NB4 (cell line): ENCODE measurements at regions not wholly inside any gene's neighbourhood (a gene's known extent, or its start where the extent isn't known, plus 50 kb on each side); places are given as distances from the start of the nearest gene placed in this dataset.

ENCODE experiments used
- DNase-seq: peaks from one replicate; pipeline ENCODE4 v3.0.0; 2010; ENCODE audit warnings: low read depth
- H3K4me3 ChIP-seq: one replicate; pipeline ENCODE4 v1.5.1; 2011; ENCODE audit warnings: mild to moderate bottlenecking, low read depth, low read length, moderate library complexity
- MAX ChIP-seq: IDR thresholded peaks from 2 replicates; pipeline ENCODE4 v1.6.1; 2011; ENCODE audit warnings: low read depth, low read length
- MYC ChIP-seq: IDR thresholded peaks from 2 replicates; pipeline ENCODE4 v1.6.1; 2011; ENCODE audit warnings: low read depth, low read length
- POLR2A ChIP-seq: IDR thresholded peaks from 2 replicates; pipeline ENCODE4 v1.6.1; 2011; ENCODE audit warnings: mild to moderate bottlenecking; ENCODE audit not compliant: insufficient read length; ENCODE audit errors: extremely low read depth
- TF ChIP-seq, protein P1 (sequence below): IDR thresholded peaks from one replicate; pipeline ENCODE4 v1.5.1; 2012; ENCODE audit warnings: low read depth, low read length

- DNase-seq: no peak
- no peak overlapping the region for H3K4me3 ChIP-seq
- TF ChIP-seq MYC (no peak), MAX (no peak), POLR2A (no peak)
- TF ChIP-seq, protein P1, sequence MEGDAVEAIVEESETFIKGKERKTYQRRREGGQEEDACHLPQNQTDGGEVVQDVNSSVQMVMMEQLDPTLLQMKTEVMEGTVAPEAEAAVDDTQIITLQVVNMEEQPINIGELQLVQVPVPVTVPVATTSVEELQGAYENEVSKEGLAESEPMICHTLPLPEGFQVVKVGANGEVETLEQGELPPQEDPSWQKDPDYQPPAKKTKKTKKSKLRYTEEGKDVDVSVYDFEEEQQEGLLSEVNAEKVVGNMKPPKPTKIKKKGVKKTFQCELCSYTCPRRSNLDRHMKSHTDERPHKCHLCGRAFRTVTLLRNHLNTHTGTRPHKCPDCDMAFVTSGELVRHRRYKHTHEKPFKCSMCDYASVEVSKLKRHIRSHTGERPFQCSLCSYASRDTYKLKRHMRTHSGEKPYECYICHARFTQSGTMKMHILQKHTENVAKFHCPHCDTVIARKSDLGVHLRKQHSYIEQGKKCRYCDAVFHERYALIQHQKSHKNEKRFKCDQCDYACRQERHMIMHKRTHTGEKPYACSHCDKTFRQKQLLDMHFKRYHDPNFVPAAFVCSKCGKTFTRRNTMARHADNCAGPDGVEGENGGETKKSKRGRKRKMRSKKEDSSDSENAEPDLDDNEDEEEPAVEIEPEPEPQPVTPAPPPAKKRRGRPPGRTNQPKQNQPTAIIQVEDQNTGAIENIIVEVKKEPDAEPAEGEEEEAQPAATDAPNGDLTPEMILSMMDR: no peak
Observed at GRCh38 chr14:53766106-53766505, 190.5 kb downstream of the BMP4 start.

DNA sequence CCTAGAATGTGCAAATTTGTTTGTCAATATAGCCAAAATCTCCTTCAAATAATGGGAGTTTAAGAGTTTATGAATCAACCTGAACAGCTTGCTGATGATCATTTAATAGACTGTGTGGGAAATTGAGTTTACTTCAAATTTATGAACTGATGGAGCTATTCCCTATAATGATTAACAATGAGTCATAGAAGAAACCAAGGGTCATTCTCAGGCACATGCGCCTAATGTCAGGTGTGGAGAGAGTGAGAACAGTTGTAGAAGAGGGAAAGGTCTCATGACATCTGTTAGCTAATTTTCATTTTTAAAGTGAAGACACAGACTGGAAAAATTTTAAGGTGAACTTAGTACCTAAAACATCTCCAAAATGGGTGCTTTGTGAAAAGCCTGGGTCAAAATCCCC, 191.8 kb downstream of the BMP4 start:
- DNase-seq: no peak
- TF ChIP-seq POLR2A (no peak), MAX (no peak)
- TF ChIP-seq, protein P1: no peak
- H3K4me3 ChIP-seq: no peak overlapping the region

- TF ChIP-seq, protein P1: no peak
- TF ChIP-seq POLR2A (no peak), MAX (no peak), MYC (no peak)
- no peak overlapping the region for H3K4me3 ChIP-seq
- no peak for DNase-seq
Observed at GRCh38 chr14:53758141-53758540, 198.5 kb downstream of the BMP4 start.

DNA sequence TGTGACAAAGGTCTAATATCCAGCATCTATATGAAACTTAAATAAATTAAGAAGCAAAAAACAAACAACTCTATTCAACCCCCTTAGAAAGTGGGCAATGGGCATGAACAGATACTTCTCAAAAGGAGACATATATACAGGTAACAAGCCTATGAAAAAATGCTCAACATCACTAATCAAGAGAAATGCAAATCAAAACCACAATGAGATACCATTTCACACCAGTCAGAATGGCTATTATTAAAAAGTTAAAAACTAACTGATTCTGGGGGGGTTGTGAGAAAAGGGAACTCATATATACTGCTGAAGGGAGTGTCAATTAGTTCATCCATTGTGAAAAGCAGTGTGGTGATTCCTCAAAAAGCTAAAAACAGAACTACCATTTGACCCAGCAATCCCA, 198.9 kb downstream of the BMP4 start:
- no peak for DNase-seq
- H3K4me3 ChIP-seq: no peak overlapping the region
- TF ChIP-seq, protein P1: no peak
- TF ChIP-seq MYC: no peak
- TF ChIP-seq MAX: no peak
- TF ChIP-seq POLR2A: no peak

DNA sequence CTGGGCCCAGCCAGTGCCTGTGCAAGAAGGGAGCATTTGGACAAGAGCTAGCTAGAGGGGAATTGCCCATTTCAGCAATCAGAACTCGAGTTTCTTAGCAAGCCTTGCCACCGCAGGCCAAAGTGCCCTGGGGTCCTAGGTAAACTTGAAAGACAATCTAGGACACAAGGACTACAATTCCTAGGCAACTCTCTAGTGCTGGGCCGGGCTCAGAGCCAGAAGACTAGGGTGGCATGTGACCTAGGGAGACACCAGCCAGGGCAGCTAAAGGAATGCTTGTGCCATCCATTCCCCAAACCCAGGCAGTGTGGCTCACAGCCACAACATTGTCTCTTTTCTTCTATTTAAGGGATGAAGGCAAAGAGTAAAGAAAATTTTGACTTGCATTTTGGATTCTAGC, 205.0 kb downstream of the BMP4 start:
- no peak for DNase-seq
- TF ChIP-seq POLR2A (no peak), MYC (no peak), MAX (no peak)
- TF ChIP-seq, protein P1: no peak
- no peak overlapping the region for H3K4me3 ChIP-seq

DNA sequence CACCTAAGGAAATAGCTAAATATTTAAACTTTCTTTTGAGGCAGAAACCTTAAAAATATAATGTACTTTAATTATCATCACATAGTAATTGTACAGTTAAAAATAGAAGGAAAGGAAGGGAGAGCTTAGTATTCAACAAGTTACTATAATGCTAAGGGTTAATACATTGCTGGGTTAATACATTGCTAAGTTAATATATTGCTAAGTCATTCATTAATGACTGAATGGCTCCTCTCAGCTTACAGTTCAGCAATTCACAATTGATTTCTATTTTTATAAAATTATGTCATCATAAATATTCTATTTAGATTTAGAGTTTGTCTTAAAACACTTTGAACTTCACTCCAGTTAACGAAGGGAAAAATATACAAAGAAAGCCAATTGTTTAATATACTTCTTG, 207.9 kb downstream of the BMP4 start:
- TF ChIP-seq, protein P1: no peak
- TF ChIP-seq MAX (no peak), MYC (no peak), POLR2A (no peak)
- DNase-seq: no peak
- no peak overlapping the region for H3K4me3 ChIP-seq
